GM21423 (cell line): ENCODE measurements at regions not wholly inside any gene's neighbourhood (a gene's known extent, or its start where the extent isn't known, plus 50 kb on each side); places are given as distances from the start of the nearest gene placed in this dataset.
"Not testable (repeated sequence)": the region's sequence is repeated elsewhere in the genome, so short reads cannot be mapped to it uniquely, and the experiment has no call there.

Source experiments
- ATAC-seq: cut with Tn5 transposase; IDR thresholded peaks from one replicate; pipeline ENCODE4 v1.9.1; 2021; ENCODE audit warnings: mild to moderate bottlenecking, moderate library complexity; ENCODE audit not compliant: unreplicated experiment

GRCh38 chr20:7151676-7152470 lies 384.4 kb downstream of the BMP2 start:
- ATAC-seq, result no peak

GRCh38 chr20:7155282-7155681 lies 387.8 kb downstream of the BMP2 start:
- ATAC-seq, result no peak

- ATAC-seq, result no peak
These were observed 388.3 kb downstream of the BMP2 start for GRCh38 chr20:7155794-7156193.

- ATAC-seq, result no peak
These were observed 392.4 kb downstream of the BMP2 start for GRCh38 chr20:7159903-7160302.

GRCh38 chr20:7161690-7162089 lies 394.2 kb downstream of the BMP2 start:
- no peak for ATAC-seq

- no peak for ATAC-seq
These were observed 404.4 kb downstream of the BMP2 start for GRCh38 chr20:7171911-7172310.

- no peak for ATAC-seq
These were observed 407.1 kb downstream of the BMP2 start for GRCh38 chr20:7174554-7174953.

- ATAC-seq, result not testable (repeated sequence)
These were observed 408.3 kb downstream of the BMP2 start for GRCh38 chr20:7175827-7176226.

GRCh38 chr20:7178004-7178403 lies 410.5 kb downstream of the BMP2 start:
- ATAC-seq, result no peak

GRCh38 chr20:7180256-7181045 lies 413.0 kb downstream of the BMP2 start:
- no peak for ATAC-seq

- no peak for ATAC-seq
These were observed 421.7 kb downstream of the BMP2 start for GRCh38 chr20:7189231-7189630.

- no peak for ATAC-seq
These were observed 426.2 kb downstream of the BMP2 start for GRCh38 chr20:7193681-7194080.

- no peak for ATAC-seq
These were observed 428.2 kb downstream of the BMP2 start for GRCh38 chr20:7195704-7196103.

- no peak for ATAC-seq
These were observed 429.0 kb downstream of the BMP2 start for GRCh38 chr20:7196481-7196880.

GRCh38 chr20:7199861-7200260 lies 432.4 kb downstream of the BMP2 start:
- no peak for ATAC-seq

GRCh38 chr20:7207186-7207798 lies 439.8 kb downstream of the BMP2 start:
- no peak for ATAC-seq

- ATAC-seq, result no peak
These were observed 443.4 kb downstream of the BMP2 start for GRCh38 chr20:7210910-7211309.

GRCh38 chr20:7214081-7214740 lies 446.7 kb downstream of the BMP2 start:
- no peak for ATAC-seq

GRCh38 chr20:7217606-7218005 lies 450.1 kb downstream of the BMP2 start:
- ATAC-seq, result no peak

- ATAC-seq, result no peak
These were observed 453.3 kb downstream of the BMP2 start for GRCh38 chr20:7220755-7221154.

GRCh38 chr20:7226156-7226555 lies 458.7 kb downstream of the BMP2 start:
- ATAC-seq, result no peak
